DOHH2 (cell line): ENCODE measurements at regions not wholly inside any gene's neighbourhood (a gene's known extent, or its start where the extent isn't known, plus 50 kb on each side); places are given as distances from the start of the nearest gene placed in this dataset.

ENCODE experiments used
- H3F3A ChIP-seq: fragments of 200-600 bp; sonication (generic), shearing (Covaris generic); 2 replicates; pipeline ENCODE4 v1.6.0; 2016; ENCODE audit warnings: antibody characterized with exemption, mild to moderate bottlenecking; ENCODE audit not compliant: control insufficient read depth, insufficient read depth
- H3K27ac ChIP-seq: fragments of 200-600 bp; sonication (generic); 2 replicates; pipeline ENCODE4 v1.5.1; 2014; ENCODE audit warnings: low read depth, mild to moderate bottlenecking, low read length, moderate library complexity
- H3K27me3 ChIP-seq: fragments of 200-600 bp; sonication (generic); 2 replicates; pipeline ENCODE4 v1.6.1; 2014; ENCODE audit warnings: mild to moderate bottlenecking, low read length, mixed read lengths; ENCODE audit not compliant: control insufficient read depth
- H3K36me3 ChIP-seq: fragments of 200-600 bp; sonication (generic); 2 replicates; pipeline ENCODE4 v1.6.1; 2014; ENCODE audit warnings: mild to moderate bottlenecking, low read length, moderate library complexity, mixed read lengths; ENCODE audit not compliant: control insufficient read depth
- H3K4me1 ChIP-seq: fragments of 200-600 bp; sonication (generic); 2 replicates; pipeline ENCODE4 v1.6.1; 2014; ENCODE audit warnings: mild to moderate bottlenecking, low read length, mixed read lengths; ENCODE audit not compliant: control insufficient read depth
- H3K4me2 ChIP-seq: fragments of 200-600 bp; sonication (generic); 2 replicates; pipeline ENCODE4 v1.6.0; 2014; ENCODE audit warnings: mild to moderate bottlenecking, low read length, moderate library complexity
- H3K4me3 ChIP-seq: fragments of 200-600 bp; sonication (generic); 2 replicates; pipeline ENCODE4 v1.5.1; 2014; ENCODE audit warnings: mild to moderate bottlenecking, low read length, mixed read lengths
- H3K79me2 ChIP-seq: fragments of 200-600 bp; sonication (generic); 2 replicates; pipeline ENCODE4 v1.6.1; 2014; ENCODE audit warnings: mild to moderate bottlenecking, low read length, mixed read lengths; ENCODE audit not compliant: control insufficient read depth
- H3K9me2 ChIP-seq: fragments of 200-600 bp; sonication (generic); replicated peaks from 2 replicates; pipeline ENCODE4 v1.6.1; 2014; ENCODE audit warnings: mild to moderate bottlenecking, low read length, mixed read lengths; ENCODE audit not compliant: control insufficient read depth
- H3K9me3 ChIP-seq: fragments of 200-600 bp; sonication (generic); 2 replicates; pipeline ENCODE4 v1.6.1; 2014; ENCODE audit warnings: antibody characterized with exemption, low read length, mixed read lengths; ENCODE audit not compliant: control insufficient read depth, insufficient read depth
- H4K20me1 ChIP-seq: fragments of 200-600 bp; sonication (generic); 2 replicates; pipeline ENCODE4 v1.6.0; 2014; ENCODE audit warnings: low read depth, mild to moderate bottlenecking, antibody characterized with exemption, low read length, moderate library complexity; ENCODE audit not compliant: control insufficient read depth, insufficient read depth
- CTCF ChIP-seq: fragments of 200-600 bp; sonication (generic); IDR thresholded peaks from one replicate; pipeline ENCODE4 v1.5.1; 2014; ENCODE audit warnings: antibody characterized with exemption, mild to moderate bottlenecking, low read depth, low read length; ENCODE audit not compliant: poor library complexity, severe bottlenecking
- EZH2phosphoT487 ChIP-seq: fragments of 200-600 bp; sonication (generic); IDR thresholded peaks from 2 replicates; pipeline ENCODE4 v1.6.1; 2017; ENCODE audit warnings: borderline replicate concordance, mild to moderate bottlenecking, antibody characterized with exemption, low read length, moderate library complexity, mixed read lengths

DNA sequence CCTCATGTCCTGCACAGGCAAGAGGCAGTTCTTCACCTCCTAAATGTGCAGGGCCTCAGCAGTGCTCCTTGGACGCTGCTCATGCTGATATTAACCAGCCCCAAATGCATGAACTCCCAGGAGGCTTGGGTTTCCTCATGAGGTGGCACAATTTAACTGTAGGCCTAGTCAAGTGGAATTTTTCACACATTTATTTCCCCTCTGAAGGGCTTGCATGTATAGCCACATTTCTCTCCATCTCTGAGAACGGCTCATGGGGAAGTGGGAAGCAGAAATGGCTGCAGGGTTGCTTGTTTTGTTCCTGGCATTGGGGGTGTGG is 72.8 kb upstream of the PAX1 start:
- H3F3A ChIP-seq: no peaks in the 10 kb centered on the region
- H3K36me3 ChIP-seq: no peaks in the 10 kb centered on the region
- H3K9me2 ChIP-seq: no peaks in the 10 kb centered on the region
- H3K9me3 ChIP-seq: no peaks in the 10 kb centered on the region
- H4K20me1 ChIP-seq: no peaks in the 10 kb centered on the region
- no peak overlapping the region for H3K4me2 ChIP-seq
- H3K27me3 ChIP-seq: no peaks in the 10 kb centered on the region
- H3K27ac ChIP-seq: no peak overlapping the region
- no peaks in the 10 kb centered on the region for H3K79me2 ChIP-seq
- H3K4me3 ChIP-seq: no peak overlapping the region
- H3K4me1 ChIP-seq: no peaks in the 10 kb centered on the region
- no peak for TF ChIP-seq CTCF
- TF ChIP-seq EZH2phosphoT487: no peak

GRCh38 chr20:21632031-21632734 is 73.3 kb upstream of the PAX1 start:
- Histone ChIP-seq H3K36me3 (no peaks in the 10 kb centered on the region), H3K4me3 (no peak overlapping the region), H3K79me2 (no peaks in the 10 kb centered on the region), H3K27ac (no peak overlapping the region), H4K20me1 (no peaks in the 10 kb centered on the region), H3K4me1 (no peaks in the 10 kb centered on the region), H3K9me2 (no peaks in the 10 kb centered on the region), H3K4me2 (no peak overlapping the region), H3K9me3 (no peaks in the 10 kb centered on the region), H3K27me3 (no peaks in the 10 kb centered on the region), H3F3A (no peaks in the 10 kb centered on the region)
- TF ChIP-seq CTCF: no peak
- no peak for TF ChIP-seq EZH2phosphoT487

GRCh38 chr20:21628800-21629199 is 76.7 kb upstream of the PAX1 start:
- Histone ChIP-seq H3F3A (no peaks in the 10 kb centered on the region), H3K27ac (no peak overlapping the region), H4K20me1 (no peaks in the 10 kb centered on the region), H3K4me2 (no peak overlapping the region), H3K27me3 (no peaks in the 10 kb centered on the region), H3K4me3 (no peak overlapping the region), H3K4me1 (no peaks in the 10 kb centered on the region), H3K79me2 (no peaks in the 10 kb centered on the region), H3K36me3 (no peaks in the 10 kb centered on the region), H3K9me2 (no peaks in the 10 kb centered on the region), H3K9me3 (peaks cover 3% of the 10 kb centered on the region; the same call in 1 of the 2 replicates)
- TF ChIP-seq CTCF (no peak), EZH2phosphoT487 (no peak)

DNA sequence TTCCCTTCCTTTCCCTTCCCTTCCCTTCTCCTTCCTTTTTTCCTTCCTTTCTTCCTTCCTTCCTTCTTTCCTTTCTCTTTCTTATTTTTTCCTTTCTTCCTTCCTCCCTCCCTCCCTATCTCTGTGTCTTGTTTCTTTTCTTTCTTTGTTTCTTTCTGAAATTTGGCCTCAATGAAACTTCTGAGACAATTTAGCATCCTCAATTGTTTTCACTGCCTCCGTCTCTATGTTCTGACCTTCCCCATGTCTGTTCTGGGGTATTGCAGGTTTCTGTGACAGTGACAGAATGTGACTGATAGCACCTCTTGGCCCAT is 81.7 kb upstream of the PAX1 start:
- Histone ChIP-seq H3K36me3 (no peaks in the 10 kb centered on the region), H3K4me1 (peaks cover 8% of the 10 kb centered on the region), H3K4me3 (no peak overlapping the region), H3K9me3 (peaks cover 17% of the 10 kb centered on the region), H3F3A (no peaks in the 10 kb centered on the region), H3K27me3 (no peaks in the 10 kb centered on the region), H4K20me1 (no peaks in the 10 kb centered on the region), H3K4me2 (no peak overlapping the region), H3K9me2 (no peaks in the 10 kb centered on the region), H3K79me2 (no peaks in the 10 kb centered on the region), H3K27ac (no peak overlapping the region)
- TF ChIP-seq EZH2phosphoT487 (no peak), CTCF (no peak)
